GM10248 (cell line): ENCODE measurements at regions not wholly inside any gene's neighbourhood (a gene's known extent, or its start where the extent isn't known, plus 50 kb on each side); places are given as distances from the start of the nearest gene placed in this dataset.
"Not testable (repeated sequence)": the region's sequence is repeated elsewhere in the genome, so short reads cannot be mapped to it uniquely, and the experiment has no call there.

Source experiments
- CTCF ChIA-PET: fragments of 300-600 bp; sonication (Branson Sonifier 250); formaldehyde crosslinking; extraction: SDS; loops from one replicate; lab custom pipeline; 2021; ENCODE audit warnings: antibody characterized with exemption; lab: Yijun Ruan, JAX
- POLR2A ChIA-PET: fragments of 350-650 bp; sonication (Branson Sonifier 250); formaldehyde crosslinking; extraction: SDS; loops from one replicate; lab custom pipeline; 2020; ENCODE audit warnings: antibody characterized with exemption; lab: Yijun Ruan, JAX
- DNase-seq: peaks from one replicate; pipeline ENCODE4 v3.0.0; 2012; ENCODE audit errors: extremely low spot score
- CTCF ChIP-seq: IDR thresholded peaks from 2 replicates; pipeline ENCODE4 v1.5.1; 2012; ENCODE audit warnings: mild to moderate bottlenecking, low read depth; ENCODE audit errors: extremely low read depth, missing control alignments, control extremely low read depth

- CTCF ChIA-PET: no interaction called here
- POLR2A ChIA-PET: no interaction called here
- TF ChIP-seq CTCF: no peak
- DNase-seq: no peak
These were observed 58.6 kb upstream of the SHISA6 start for GRCh38 chr17:11182430-11182829.

GRCh38 chr17:11178581-11178980 is 62.4 kb upstream of the SHISA6 start:
- no peak for DNase-seq
- POLR2A ChIA-PET: no interaction called here
- CTCF ChIA-PET: no interaction called here
- no peak for TF ChIP-seq CTCF

- CTCF ChIA-PET: no interaction called here
- no peak for TF ChIP-seq CTCF
- DNase-seq: no peak
These were observed 63.7 kb upstream of the SHISA6 start for GRCh38 chr17:11177340-11177739.

GRCh38 chr17:11176549-11176948 is 64.5 kb upstream of the SHISA6 start:
- TF ChIP-seq CTCF: no peak
- POLR2A ChIA-PET: no interaction called here
- CTCF ChIA-PET: no interaction called here
- no peak for DNase-seq

More at GRCh38 chr17:11177340-11177739, 63.7 kb upstream of the SHISA6 start:
- POLR2A ChIA-PET: no interaction called here

GRCh38 chr17:11170881-11171280 is 70.1 kb upstream of the SHISA6 start:
- no peak for DNase-seq
- ChIA-PET CTCF (no interaction called here), POLR2A (no interaction called here)
- no peak for TF ChIP-seq CTCF

- no peak for TF ChIP-seq CTCF
- ChIA-PET CTCF (no interaction called here), POLR2A (no interaction called here)
- DNase-seq: no peak
These were observed 89.1 kb upstream of the SHISA6 start for GRCh38 chr17:11151818-11152425.

- DNase-seq, CTCF ChIA-PET, POLR2A ChIA-PET: not testable (repeated sequence)
These were observed 90.0 kb upstream of the SHISA6 start for GRCh38 chr17:11150906-11151511.
